Activated T-cell treated with anti-CD3 and anti-CD28 coated beads, Interleukin-2, amount 50 U/mL, for 1 hour (primary cell): ENCODE measurements at regions not wholly inside any gene's neighbourhood (a gene's known extent, or its start where the extent isn't known, plus 50 kb on each side); places are given as distances from the start of the nearest gene placed in this dataset.
"Not testable (repeated sequence)": the region's sequence is repeated elsewhere in the genome, so short reads cannot be mapped to it uniquely, and the experiment has no call there.

Experiments used
- DNase-seq: peaks from one replicate; pipeline ENCODE4 v3.0.0-alpha.2; 2020

GRCh38 chr7:5121256-5121655 is 68.8 kb upstream of the WIPI2 start:
- DNase-seq = not testable (repeated sequence)

- DNase-seq = not testable (repeated sequence)
Observed at GRCh38 chr7:5131238-5131637, 58.8 kb upstream of the WIPI2 start.

- no peak for DNase-seq
Observed at GRCh38 chr7:5132539-5132938, 57.5 kb upstream of the WIPI2 start.

GRCh38 chr7:5139998-5140397 is 50.0 kb upstream of the WIPI2 start:
- DNase-seq = peak; percentile 26
